DND-41 (cell line): ENCODE measurements at regions not wholly inside any gene's neighbourhood (a gene's known extent, or its start where the extent isn't known, plus 50 kb on each side); places are given as distances from the start of the nearest gene placed in this dataset.

Experiments
- EZH2 ChIP-seq: IDR thresholded peaks from 3 replicates; pipeline ENCODE4 v1.6.1; 2012; ENCODE audit warnings: borderline replicate concordance, low read depth, mild to moderate bottlenecking, moderate library complexity, low read length, inconsistent platforms; ENCODE audit not compliant: severe bottlenecking
- TF ChIP-seq, protein P1 (sequence below): IDR thresholded peaks from 2 replicates; pipeline ENCODE4 v1.5.1; 2012; ENCODE audit warnings: borderline replicate concordance, low read length, moderate library complexity, mild to moderate bottlenecking; ENCODE audit not compliant: poor library complexity, severe bottlenecking; ENCODE audit errors: extremely low read depth

DNA sequence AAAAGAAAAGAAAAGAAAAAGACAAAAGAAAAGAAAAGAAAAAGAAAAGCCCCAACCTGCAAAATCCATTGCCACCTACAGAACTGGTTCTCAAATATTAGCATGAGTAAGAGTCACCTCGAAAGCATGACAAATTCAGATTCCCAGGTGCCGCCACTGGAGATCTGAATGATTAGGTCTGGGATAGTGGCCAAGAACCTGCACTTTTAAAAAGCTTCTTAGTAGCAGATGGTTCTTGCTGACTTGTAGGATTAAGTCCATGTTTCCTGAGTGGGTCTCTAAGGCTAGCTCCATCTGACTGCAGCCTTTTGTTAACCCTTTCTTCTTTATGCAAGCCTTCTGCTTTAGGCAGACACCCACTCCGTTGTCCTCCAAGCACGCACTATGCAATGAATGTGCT, 178.5 kb upstream of the CDH18 start:
- TF ChIP-seq, protein P1, sequence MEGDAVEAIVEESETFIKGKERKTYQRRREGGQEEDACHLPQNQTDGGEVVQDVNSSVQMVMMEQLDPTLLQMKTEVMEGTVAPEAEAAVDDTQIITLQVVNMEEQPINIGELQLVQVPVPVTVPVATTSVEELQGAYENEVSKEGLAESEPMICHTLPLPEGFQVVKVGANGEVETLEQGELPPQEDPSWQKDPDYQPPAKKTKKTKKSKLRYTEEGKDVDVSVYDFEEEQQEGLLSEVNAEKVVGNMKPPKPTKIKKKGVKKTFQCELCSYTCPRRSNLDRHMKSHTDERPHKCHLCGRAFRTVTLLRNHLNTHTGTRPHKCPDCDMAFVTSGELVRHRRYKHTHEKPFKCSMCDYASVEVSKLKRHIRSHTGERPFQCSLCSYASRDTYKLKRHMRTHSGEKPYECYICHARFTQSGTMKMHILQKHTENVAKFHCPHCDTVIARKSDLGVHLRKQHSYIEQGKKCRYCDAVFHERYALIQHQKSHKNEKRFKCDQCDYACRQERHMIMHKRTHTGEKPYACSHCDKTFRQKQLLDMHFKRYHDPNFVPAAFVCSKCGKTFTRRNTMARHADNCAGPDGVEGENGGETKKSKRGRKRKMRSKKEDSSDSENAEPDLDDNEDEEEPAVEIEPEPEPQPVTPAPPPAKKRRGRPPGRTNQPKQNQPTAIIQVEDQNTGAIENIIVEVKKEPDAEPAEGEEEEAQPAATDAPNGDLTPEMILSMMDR: no peak
- no peak for TF ChIP-seq EZH2
